ENCODE measurements at regions not wholly inside any gene's neighbourhood (a gene's known extent, or its start where the extent isn't known, plus 50 kb on each side); places are given as distances from the start of the nearest gene placed in this dataset.

- TF ChIP-seq EZH2 (IDR thresholded peaks at IDR 0.05; ENCODE audit: borderline replicate concordance, low read depth, low read length, severe bottlenecking) (no peak), JUN (IDR thresholded peaks at IDR 0.05; ENCODE audit: borderline replicate concordance, insufficient read depth, insufficient read length, low read depth) (no peak), FOS (IDR thresholded peaks at IDR 0.05; ENCODE audit: borderline replicate concordance, insufficient read depth, low read length) (no peak), POLR2A (IDR thresholded peaks at IDR 0.05; ENCODE audit: low read depth, low read length) (no peak), CTCF (IDR thresholded peaks at IDR 0.05; ENCODE audit: extremely low read depth in 1 of 2, insufficient read depth in 1 of 2, low read depth in 1 of 2, low read length in 2 of 2) (no peak), MYC (IDR thresholded peaks at IDR 0.05; ENCODE audit: low read depth, low read length) (no peak), GATA2 (IDR thresholded peaks at IDR 0.05; ENCODE audit: insufficient read depth, insufficient read length, low read depth, low read length) (no peak), POLR2AphosphoS5 (IDR thresholded peaks at IDR 0.05; ENCODE audit: insufficient read depth, low read depth, low read length) (no peak), MAX (IDR thresholded peaks at IDR 0.05; ENCODE audit: insufficient read depth, insufficient read length) (no peak)
- H3K9me1 ChIP-seq (replicated peaks; ENCODE audit: control insufficient read depth, extremely low read depth, insufficient read depth, low read length): no peaks in the 10 kb centered on the region
- H3K9me3 ChIP-seq (replicated peaks; ENCODE audit: control insufficient read depth, insufficient read depth, low read length): no peaks in the 10 kb centered on the region
- DNase-seq (ENCODE audit: low read depth, low spot score): no peak
- H3K36me3 ChIP-seq (ENCODE audit: control insufficient read depth in 2 of 2, extremely low read depth in 1 of 2, insufficient read depth in 2 of 2, low read length in 2 of 2): no peaks in the 10 kb centered on the region
- BruUV-seq (replicated peaks): no TSS peak
- no peaks in the 10 kb centered on the region for H3K27me3 ChIP-seq (ENCODE audit: control insufficient read depth in 2 of 2, insufficient read depth in 2 of 2, low read length in 2 of 2)
- H3K27ac ChIP-seq (ENCODE audit: insufficient read depth, low read depth, low read length): no peak overlapping the region
- H4K20me1 ChIP-seq (replicated peaks; ENCODE audit: control insufficient read depth, extremely low read depth, insufficient read depth, low read length): no peaks in the 10 kb centered on the region
- intact Hi-C loops (cut with micrococcal nuclease) (no loop called here), dilution Hi-C loops (cut with MboI; ENCODE audit: extremely low pct_ligation_motif_present, low sequenced_read_pairs) (no loop called here)
- FAIRE-seq: no peak
- no peaks in the 10 kb centered on the region for H3K4me1 ChIP-seq (ENCODE audit: control insufficient read depth, extremely low read depth, insufficient read depth, low read length)
- CTCF ChIA-PET: no interaction called here
- POLR2A ChIA-PET: no interaction called here
- no peak overlapping the region for H3K9ac ChIP-seq (replicated peaks; ENCODE audit: extremely low read depth, insufficient read depth, low read length)
- no peak overlapping the region for H3K4me3 ChIP-seq (replicated peaks in 1 of 3; ENCODE audit: insufficient read depth in 1 of 3, low read depth in 1 of 3, low read length in 3 of 3)
- no peak overlapping the region for H3K4me2 ChIP-seq (ENCODE audit: insufficient read depth, low read length)
- no peak overlapping the region for H2AFZ ChIP-seq (ENCODE audit: low read depth, low read length)
- no peaks in the 10 kb centered on the region for H3K79me2 ChIP-seq (ENCODE audit: control insufficient read depth, insufficient read depth, low read length)
These were observed 442.2 kb upstream of the TRAM1L1 start for GRCh38 chr4:117527601-117528000.
